Gastroesophageal sphincter (tissue), 4 donors: ENCODE measurements at regions not wholly inside any gene's neighbourhood (a gene's known extent, or its start where the extent isn't known, plus 50 kb on each side); places are given as distances from the start of the nearest gene placed in this dataset.
A peak's percentile ranks its signal among the peaks of the same experiment; 100 is the strongest.

Experiments used
- ATAC-seq: fragments of 150-250 bp; one replicate; pipeline ENCODE4 v1.9.1; 2016; ENCODE audit warnings: mild to moderate bottlenecking, moderate library complexity
- H3K27ac ChIP-seq, 4 donors: fragments of 200-600 bp; sonication (generic) in 3 of 4; 1 replicate in 3 of 4; 2 replicates in 1 of 4; pipeline ENCODE4 v1.5.1; 2016 to 2019
- H3K27me3 ChIP-seq: fragments of 200-600 bp; sonication (generic); one replicate; pipeline ENCODE4 v1.5.1; 2019
- H3K36me3 ChIP-seq, 2 donors: fragments of 200-600 bp; sonication (generic); one replicate each; pipeline ENCODE4 v1.5.1; 2019; ENCODE audit warnings: control low read depth in 1 of 2
- H3K4me1 ChIP-seq, 3 donors: fragments of 200-600 bp; sonication (generic); 1 replicate in 2 of 3; 2 replicates in 1 of 3; pipeline ENCODE4 v1.5.1; 2016 to 2019; ENCODE audit warnings: control low read depth in 2 of 3
- H3K4me3 ChIP-seq, 2 donors: fragments of 200-600 bp; sonication (generic); one replicate each; pipeline ENCODE4 v1.5.1; 2019; ENCODE audit warnings: mild to moderate bottlenecking in 1 of 2, moderate library complexity in 1 of 2
- H3K9me3 ChIP-seq, 3 donors: fragments of 200-600 bp; sonication (generic); one replicate each; pipeline ENCODE4 v1.5.1; 2017 to 2019; ENCODE audit warnings: control low read depth in 2 of 3
- EP300 ChIP-seq: sonication (generic); formaldehyde crosslinking; IDR thresholded peaks from one replicate; pipeline ENCODE4 v1.6.1; 2017; ENCODE audit warnings: antibody characterized with exemption, mild to moderate bottlenecking
- POLR2A ChIP-seq, 2 donors: fragments of 450-650 bp; IDR thresholded peaks; one replicate each; pipeline ENCODE4 v1.6.1; 2017; ENCODE audit warnings: antibody characterized with exemption in 2 of 2, mild to moderate bottlenecking in 2 of 2, moderate library complexity in 1 of 2
- POLR2AphosphoS5 ChIP-seq: sonication (generic); formaldehyde crosslinking; IDR thresholded peaks from one replicate; pipeline ENCODE4 v1.6.1; 2017; ENCODE audit warnings: antibody characterized with exemption
- WGBS, 2 donors: methylation state at CpG; one replicate each; pipeline ENCODE4 v1.1.5; 2018; ENCODE audit warnings: low coverage in 1 of 2; 5-methylcytosine and 5-hydroxymethylcytosine counted together
- TF ChIP-seq, protein P1 (sequence below), 4 experiments: fragments of 200-600 bp in 2 of 4; fragments of 450-650 bp in 2 of 4; sonication (generic) in 1 of 4; IDR thresholded peaks; one replicate each; pipeline ENCODE4 v1.5.1; 2017 to 2019; ENCODE audit warnings: antibody characterized with exemption in 4 of 4, mild to moderate bottlenecking in 2 of 4, moderate library complexity in 2 of 4

DNA sequence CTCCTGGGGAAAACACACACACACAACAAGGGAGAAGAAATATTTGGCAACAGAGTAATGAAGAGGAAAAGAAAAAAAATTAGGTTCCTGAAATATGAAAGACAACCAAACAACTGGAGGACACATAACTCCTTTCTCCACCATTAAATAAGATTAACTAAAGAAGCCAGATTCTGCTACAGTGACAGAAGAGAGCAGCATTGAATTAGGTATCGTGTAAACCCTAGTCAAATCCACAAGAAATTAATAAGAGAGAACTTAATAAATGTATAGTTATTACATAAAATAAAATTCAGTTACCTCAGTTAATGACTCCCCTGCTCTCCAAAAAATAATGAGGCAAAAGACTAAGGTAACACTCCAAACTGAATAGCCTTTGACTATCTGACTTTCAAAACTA lies 306.7 kb downstream of the CRPPA start:
- Histone ChIP-seq H3K4me3 (no peak overlapping the region), H3K27ac (no peak overlapping the region), H3K4me1 (no peaks in the 10 kb centered on the region), H3K27me3 (no peaks in the 10 kb centered on the region), H3K9me3 (peaks cover 0 to 17% (median 0%) of the 10 kb centered on the region in 3 donors), H3K36me3 (no peaks in the 10 kb centered on the region)
- TF ChIP-seq, protein P1, sequence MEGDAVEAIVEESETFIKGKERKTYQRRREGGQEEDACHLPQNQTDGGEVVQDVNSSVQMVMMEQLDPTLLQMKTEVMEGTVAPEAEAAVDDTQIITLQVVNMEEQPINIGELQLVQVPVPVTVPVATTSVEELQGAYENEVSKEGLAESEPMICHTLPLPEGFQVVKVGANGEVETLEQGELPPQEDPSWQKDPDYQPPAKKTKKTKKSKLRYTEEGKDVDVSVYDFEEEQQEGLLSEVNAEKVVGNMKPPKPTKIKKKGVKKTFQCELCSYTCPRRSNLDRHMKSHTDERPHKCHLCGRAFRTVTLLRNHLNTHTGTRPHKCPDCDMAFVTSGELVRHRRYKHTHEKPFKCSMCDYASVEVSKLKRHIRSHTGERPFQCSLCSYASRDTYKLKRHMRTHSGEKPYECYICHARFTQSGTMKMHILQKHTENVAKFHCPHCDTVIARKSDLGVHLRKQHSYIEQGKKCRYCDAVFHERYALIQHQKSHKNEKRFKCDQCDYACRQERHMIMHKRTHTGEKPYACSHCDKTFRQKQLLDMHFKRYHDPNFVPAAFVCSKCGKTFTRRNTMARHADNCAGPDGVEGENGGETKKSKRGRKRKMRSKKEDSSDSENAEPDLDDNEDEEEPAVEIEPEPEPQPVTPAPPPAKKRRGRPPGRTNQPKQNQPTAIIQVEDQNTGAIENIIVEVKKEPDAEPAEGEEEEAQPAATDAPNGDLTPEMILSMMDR (IDR thresholded peaks at IDR 0.05) = peak in 1 of 4 experiments; percentile 29
- TF ChIP-seq POLR2AphosphoS5 = no peak
- no peak for ATAC-seq
- 83 to 100% methylated on average over 1 of the region's 1 CpG for WGBS, 2 donors

DNA sequence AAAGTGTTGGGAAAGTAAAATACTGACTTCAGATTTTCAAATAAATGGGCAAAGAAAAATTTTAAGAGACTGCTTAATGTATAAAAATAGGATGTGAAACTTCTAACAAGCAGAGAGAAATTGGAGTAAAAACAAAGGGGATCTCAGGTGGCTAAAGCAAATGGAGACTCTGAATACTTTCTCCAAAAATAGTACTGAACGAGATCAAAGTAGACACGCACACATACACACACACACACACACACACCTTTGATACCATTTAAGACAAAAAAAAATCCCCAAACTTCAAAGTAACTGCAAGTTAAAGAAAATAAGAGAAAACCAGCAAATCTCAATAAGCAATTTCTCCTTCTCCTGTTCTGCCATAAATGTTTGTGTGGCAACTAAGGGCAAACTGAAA lies 307.3 kb downstream of the CRPPA start:
- whole genome bisulfite sequencing, 2 donors = 71 to 90% methylated on average over 1 to 2 of the region's 2 CpGs
- Histone ChIP-seq H3K36me3 (no peaks in the 10 kb centered on the region), H3K27me3 (no peaks in the 10 kb centered on the region), H3K9me3 (peaks cover 0 to 23% (median 0%) of the 10 kb centered on the region in 3 donors), H3K4me1 (no peaks in the 10 kb centered on the region), H3K4me3 (no peak overlapping the region), H3K27ac (no peak overlapping the region)
- ATAC-seq = no peak
- TF ChIP-seq POLR2AphosphoS5 = no peak
- no peak for TF ChIP-seq POLR2A (IDR thresholded peaks at IDR 0.05)
- TF ChIP-seq, protein P1 (IDR thresholded peaks at IDR 0.05) = no peak
- TF ChIP-seq EP300 = no peak

DNA sequence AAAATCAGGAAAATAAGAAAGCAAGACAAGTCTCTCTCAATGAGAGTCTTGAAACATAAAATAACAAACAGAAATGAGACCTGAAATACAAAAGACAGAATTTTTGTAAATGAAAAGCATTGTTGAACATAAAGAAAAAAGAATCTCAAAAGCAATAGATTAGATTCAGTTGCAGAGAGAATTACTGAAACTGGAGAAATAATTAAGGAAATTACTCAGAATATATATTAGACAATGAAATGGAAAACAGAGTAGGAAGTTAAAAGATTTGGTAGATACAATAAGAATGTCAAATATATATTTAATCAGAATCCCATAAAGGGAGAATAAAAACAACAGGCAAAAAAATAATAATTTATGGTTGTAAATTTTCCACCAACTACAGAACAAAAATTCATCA lies 308.3 kb downstream of the CRPPA start:
- no peak for ATAC-seq
- TF ChIP-seq EP300 (no peak), POLR2A (IDR thresholded peaks at IDR 0.05) (no peak), POLR2AphosphoS5 (no peak)
- TF ChIP-seq, protein P1 (IDR thresholded peaks at IDR 0.05) = no peak
- no peak overlapping the region for H3K27ac ChIP-seq
- H3K9me3 ChIP-seq = peaks cover 0 to 26% (median 0%) of the 10 kb centered on the region in 3 donors
- no peaks in the 10 kb centered on the region for H3K4me1 ChIP-seq
- no peaks in the 10 kb centered on the region for H3K36me3 ChIP-seq
- no peaks in the 10 kb centered on the region for H3K27me3 ChIP-seq
- no peak overlapping the region for H3K4me3 ChIP-seq

DNA sequence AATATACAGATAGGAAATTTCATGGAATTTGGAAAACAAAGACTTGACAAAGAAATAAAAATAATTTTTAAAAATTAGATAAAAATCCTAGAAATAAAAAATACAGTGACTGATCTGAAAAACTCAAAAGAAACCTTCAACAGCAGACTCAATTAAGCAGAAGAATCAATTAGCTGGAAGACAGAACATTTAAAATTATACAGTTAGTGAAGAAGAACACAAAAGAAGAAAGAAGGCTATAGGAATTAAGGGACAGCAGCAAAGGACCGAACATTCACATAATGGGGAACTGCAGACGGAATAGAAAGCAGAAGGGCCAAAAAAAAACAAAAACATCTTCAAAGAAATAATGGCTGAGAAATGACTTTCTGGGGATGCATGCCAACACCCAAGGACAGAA lies 314.5 kb downstream of the CRPPA start:
- Histone ChIP-seq H3K36me3 (no peaks in the 10 kb centered on the region), H3K4me3 (no peak overlapping the region), H3K9me3 (peaks cover 0 to 49% (median 2%) of the 10 kb centered on the region in 3 donors), H3K27ac (no peak overlapping the region), H3K27me3 (no peaks in the 10 kb centered on the region), H3K4me1 (no peaks in the 10 kb centered on the region)
- no peak for ATAC-seq
- TF ChIP-seq, protein P1 (IDR thresholded peaks at IDR 0.05) = no peak
- 84 to 95% methylated on average over 2 of the region's 2 CpGs for WGBS, 2 donors

DNA sequence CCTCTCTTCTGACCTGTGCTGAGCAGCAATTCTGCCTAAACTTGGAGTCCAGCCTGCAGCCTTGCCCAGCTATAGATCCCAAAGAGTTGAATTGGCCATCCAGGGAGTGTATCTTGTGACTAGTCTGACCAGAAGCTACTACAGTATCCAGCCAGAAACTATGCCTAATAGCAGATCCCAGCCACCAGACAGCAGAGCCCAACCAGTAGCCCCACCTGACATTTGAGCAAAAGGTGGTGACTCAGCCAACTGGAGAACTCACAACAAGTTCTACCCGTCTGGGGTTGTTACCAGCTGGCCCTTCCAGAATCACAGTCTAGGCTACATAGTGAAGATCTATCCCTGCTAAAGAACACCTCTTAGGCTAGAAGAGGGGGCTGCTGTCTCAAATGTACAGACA lies 315.0 kb downstream of the CRPPA start:
- Histone ChIP-seq H3K27ac (no peak overlapping the region), H3K36me3 (no peaks in the 10 kb centered on the region), H3K4me1 (no peaks in the 10 kb centered on the region), H3K27me3 (no peaks in the 10 kb centered on the region), H3K9me3 (peaks cover 0 to 50% (median 2%) of the 10 kb centered on the region in 3 donors), H3K4me3 (no peak overlapping the region)
- TF ChIP-seq POLR2AphosphoS5 (no peak), POLR2A (IDR thresholded peaks at IDR 0.05) (no peak), EP300 (no peak)
- TF ChIP-seq, protein P1 (IDR thresholded peaks at IDR 0.05) = no peak
- 80 to 100% methylated on average over 1 of the region's 1 CpG for WGBS, 2 donors
- ATAC-seq = no peak
